SK-N-SH treated with all-trans-retinoic acid at 6 μM for 48 hours (cell line): ENCODE measurements at regions not wholly inside any gene's neighbourhood (a gene's known extent, or its start where the extent isn't known, plus 50 kb on each side); places are given as distances from the start of the nearest gene placed in this dataset.

Experiments used
- CSDC2 ChIP-seq: fragments of 250-450 bp; sonication (Bioruptor Pico); IDR thresholded peaks from 2 replicates; pipeline ENCODE4 v1.5.0; 2020; ENCODE audit warnings: mild to moderate bottlenecking, moderate library complexity
- PPARA ChIP-seq: fragments of 250-450 bp; sonication (Bioruptor Pico); IDR thresholded peaks from 2 replicates; pipeline ENCODE4 v1.5.0; 2020; ENCODE audit warnings: mild to moderate bottlenecking, borderline replicate concordance

DNA sequence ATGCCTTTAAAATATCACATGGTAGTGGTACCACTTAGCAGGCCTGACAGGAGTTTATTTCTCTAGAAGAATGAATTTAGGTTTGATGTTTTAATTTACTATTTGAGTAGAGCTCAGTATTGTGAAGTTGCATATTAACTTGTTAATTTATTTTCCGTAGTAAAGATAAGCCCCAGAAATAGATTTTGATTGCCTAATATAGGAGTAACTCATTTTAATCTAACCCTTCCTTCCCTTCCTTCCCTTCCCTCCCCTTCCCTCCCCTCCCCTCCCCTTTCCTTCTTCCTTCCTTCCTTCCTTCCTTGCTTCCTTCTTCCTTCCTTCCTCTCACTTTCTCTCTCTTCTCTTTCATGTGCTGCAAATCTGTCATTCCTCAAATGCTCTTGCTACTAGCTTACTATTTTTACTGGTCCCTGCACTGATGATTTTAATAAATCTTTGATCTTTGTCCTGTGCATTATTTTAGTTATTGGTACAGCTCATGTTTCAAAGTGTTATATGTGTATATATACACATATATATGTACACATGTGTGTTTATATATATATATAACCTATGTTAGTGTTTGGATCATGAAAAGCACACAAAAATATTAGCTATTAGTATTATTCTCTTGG lies 862.6 kb upstream of the CNTNAP5 start:
- TF ChIP-seq CSDC2: no peak
- TF ChIP-seq PPARA (CRISPR knock-in tag): no peak
